ENCODE measurements at regions not wholly inside any gene's neighbourhood (a gene's known extent, or its start where the extent isn't known, plus 50 kb on each side); places are given as distances from the start of the nearest gene placed in this dataset.

DNA sequence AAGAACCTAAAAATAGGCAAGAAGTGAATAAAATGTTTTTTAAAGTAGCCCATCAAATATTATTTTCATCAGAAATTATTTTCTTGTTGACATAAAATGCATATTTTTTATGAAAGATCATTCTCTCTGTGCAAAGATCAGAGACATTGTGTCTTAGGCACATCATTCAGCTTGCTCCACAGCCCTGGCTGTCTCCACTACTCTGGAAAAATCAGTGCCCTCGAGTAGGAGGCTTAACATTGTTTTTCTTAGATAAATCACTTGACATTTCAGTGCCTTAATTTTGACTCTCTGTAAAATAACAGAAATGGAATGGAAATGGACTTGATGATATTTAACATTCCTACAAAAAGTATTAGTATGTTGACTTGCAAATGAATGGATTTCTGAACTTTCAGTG is 77.9 kb downstream of the FAT4 start:
- Histone ChIP-seq H3K4me1 (ENCODE audit: control insufficient read depth in 2 of 2, insufficient read depth in 2 of 2, low read length in 2 of 2) (no peaks in the 10 kb centered on the region), H3K27ac (ENCODE audit: low read depth in 2 of 2, low read length in 2 of 2) (no peak overlapping the region)

DNA sequence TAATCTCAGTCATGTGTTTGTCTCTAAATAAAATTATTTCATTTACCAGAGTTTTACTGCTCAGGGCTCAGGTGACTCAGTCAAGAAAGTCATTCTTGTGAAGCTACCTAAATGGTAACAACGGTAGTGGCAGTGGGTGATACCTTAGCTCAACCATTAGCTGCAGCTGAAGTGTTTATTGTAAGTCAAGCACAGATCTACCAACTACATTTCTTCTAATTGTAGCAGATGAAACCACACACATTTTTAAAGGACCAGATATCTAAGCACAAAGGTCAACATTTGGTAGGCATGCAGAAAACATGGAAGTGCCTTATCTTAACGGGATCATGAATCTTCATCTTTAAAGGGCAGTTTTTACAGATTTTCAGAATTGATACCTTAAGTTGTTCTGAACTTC is 79.1 kb downstream of the FAT4 start:
- Histone ChIP-seq H3K9me3 (ENCODE audit: control insufficient read depth in 2 of 2, low read length in 2 of 2) (no peaks in the 10 kb centered on the region), H3K27ac (ENCODE audit: low read depth in 2 of 2, low read length in 2 of 2) (no peak overlapping the region), H3K27me3 (ENCODE audit: control insufficient read depth in 2 of 2, insufficient read depth in 2 of 2, low read length in 2 of 2) (no peaks in the 10 kb centered on the region), H3K9ac (ENCODE audit: low read depth in 1 of 2, low read length in 2 of 2) (no peak overlapping the region), H3K4me3 (ENCODE audit: low read length in 2 of 2) (no peak overlapping the region), H3K36me3 (ENCODE audit: control insufficient read depth in 2 of 2, insufficient read depth in 2 of 2, low read length in 2 of 2) (no peaks in the 10 kb centered on the region), H3K4me1 (ENCODE audit: control insufficient read depth in 2 of 2, insufficient read depth in 2 of 2, low read length in 2 of 2) (no peaks in the 10 kb centered on the region)

More for the DNA sequence above, 77.9 kb downstream of the FAT4 start:
- Histone ChIP-seq H3K4me3 (ENCODE audit: low read length in 2 of 2) (no peak overlapping the region), H3K36me3 (ENCODE audit: control insufficient read depth in 2 of 2, insufficient read depth in 2 of 2, low read length in 2 of 2) (no peaks in the 10 kb centered on the region), H3K27me3 (ENCODE audit: control insufficient read depth in 2 of 2, insufficient read depth in 2 of 2, low read length in 2 of 2) (no peaks in the 10 kb centered on the region), H3K9me3 (ENCODE audit: control insufficient read depth in 2 of 2, low read length in 2 of 2) (no peaks in the 10 kb centered on the region), H3K9ac (ENCODE audit: low read depth in 1 of 2, low read length in 2 of 2) (no peak overlapping the region)

DNA sequence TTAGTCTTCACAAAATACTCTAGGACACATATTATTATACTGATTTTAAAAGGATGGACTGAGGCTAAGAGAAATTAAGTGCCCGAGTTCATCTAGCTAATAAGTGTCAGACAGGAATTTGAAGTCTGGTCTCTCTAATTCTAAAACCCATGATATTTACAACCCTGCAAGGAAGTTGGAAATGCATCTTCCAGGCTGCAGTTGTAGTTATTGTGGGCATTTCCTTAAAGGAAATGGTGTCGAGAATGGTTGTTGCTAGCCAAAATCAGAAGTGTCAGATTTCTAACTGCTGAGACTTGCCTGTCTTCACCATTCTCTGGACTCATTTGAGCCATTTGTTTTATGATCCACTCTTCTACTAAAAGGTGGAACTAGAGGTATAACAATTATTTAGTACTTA is 82.5 kb downstream of the FAT4 start:
- no peaks in the 10 kb centered on the region for H3K36me3 ChIP-seq (ENCODE audit: control insufficient read depth in 2 of 2, insufficient read depth in 2 of 2, low read length in 2 of 2)
- no peak overlapping the region for H3K4me3 ChIP-seq (ENCODE audit: low read length in 2 of 2)
- H3K4me1 ChIP-seq (ENCODE audit: control insufficient read depth in 2 of 2, insufficient read depth in 2 of 2, low read length in 2 of 2), result no peaks in the 10 kb centered on the region
- H3K9ac ChIP-seq (ENCODE audit: low read depth in 1 of 2, low read length in 2 of 2), result no peak overlapping the region
- no peaks in the 10 kb centered on the region for H3K9me3 ChIP-seq (ENCODE audit: control insufficient read depth in 2 of 2, low read length in 2 of 2)
- no peak overlapping the region for H3K27ac ChIP-seq (ENCODE audit: low read depth in 2 of 2, low read length in 2 of 2)
- no peaks in the 10 kb centered on the region for H3K27me3 ChIP-seq (ENCODE audit: control insufficient read depth in 2 of 2, insufficient read depth in 2 of 2, low read length in 2 of 2)

- H3K9ac ChIP-seq (ENCODE audit: low read depth in 1 of 2, low read length in 2 of 2), result no peak overlapping the region
- no peaks in the 10 kb centered on the region for H3K9me3 ChIP-seq (ENCODE audit: control insufficient read depth in 2 of 2, low read length in 2 of 2)
- no peaks in the 10 kb centered on the region for H3K4me1 ChIP-seq (ENCODE audit: control insufficient read depth in 2 of 2, insufficient read depth in 2 of 2, low read length in 2 of 2)
- H3K27ac ChIP-seq (ENCODE audit: low read depth in 2 of 2, low read length in 2 of 2), result no peak overlapping the region
- H3K4me3 ChIP-seq (ENCODE audit: low read length in 2 of 2), result no peak overlapping the region
- H3K27me3 ChIP-seq (ENCODE audit: control insufficient read depth in 2 of 2, insufficient read depth in 2 of 2, low read length in 2 of 2), result no peaks in the 10 kb centered on the region
- no peaks in the 10 kb centered on the region for H3K36me3 ChIP-seq (ENCODE audit: control insufficient read depth in 2 of 2, insufficient read depth in 2 of 2, low read length in 2 of 2)
These were observed 83.7 kb downstream of the FAT4 start for GRCh38 chr4:125398263-125399002.

DNA sequence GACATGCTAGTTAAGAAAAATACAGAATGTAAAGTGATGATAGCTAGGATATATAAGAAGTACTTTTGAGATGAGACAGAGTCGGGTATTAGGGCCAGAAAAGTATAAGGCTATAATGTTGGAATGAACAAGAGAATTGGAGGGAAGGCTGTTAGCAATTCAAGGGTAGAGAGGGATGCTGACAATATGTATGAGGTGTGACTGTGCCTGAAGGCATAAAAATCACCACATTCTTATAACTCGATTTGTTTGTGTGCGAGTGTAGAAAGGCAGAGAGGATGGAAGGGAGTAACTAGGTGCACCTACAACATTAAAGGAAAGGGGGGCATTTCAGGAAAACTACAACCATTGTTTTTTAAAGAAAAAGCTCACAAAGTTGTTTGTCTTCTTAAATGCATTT is 86.0 kb downstream of the FAT4 start:
- Histone ChIP-seq H3K27ac (ENCODE audit: low read depth in 2 of 2, low read length in 2 of 2) (no peak overlapping the region), H3K36me3 (ENCODE audit: control insufficient read depth in 2 of 2, insufficient read depth in 2 of 2, low read length in 2 of 2) (no peaks in the 10 kb centered on the region), H3K27me3 (ENCODE audit: control insufficient read depth in 2 of 2, insufficient read depth in 2 of 2, low read length in 2 of 2) (no peaks in the 10 kb centered on the region), H3K9me3 (ENCODE audit: control insufficient read depth in 2 of 2, low read length in 2 of 2) (no peaks in the 10 kb centered on the region), H3K9ac (ENCODE audit: low read depth in 1 of 2, low read length in 2 of 2) (no peak overlapping the region), H3K4me1 (ENCODE audit: control insufficient read depth in 2 of 2, insufficient read depth in 2 of 2, low read length in 2 of 2) (no peaks in the 10 kb centered on the region), H3K4me3 (ENCODE audit: low read length in 2 of 2) (no peak overlapping the region)

GRCh38 chr4:125401784-125402183 is 87.0 kb downstream of the FAT4 start:
- H3K4me3 ChIP-seq (ENCODE audit: low read length in 2 of 2), result no peak overlapping the region
- H3K9ac ChIP-seq (ENCODE audit: low read depth in 1 of 2, low read length in 2 of 2), result no peak overlapping the region
- no peaks in the 10 kb centered on the region for H3K27me3 ChIP-seq (ENCODE audit: control insufficient read depth in 2 of 2, insufficient read depth in 2 of 2, low read length in 2 of 2)
- no peak overlapping the region for H3K27ac ChIP-seq (ENCODE audit: low read depth in 2 of 2, low read length in 2 of 2)
- H3K36me3 ChIP-seq (ENCODE audit: control insufficient read depth in 2 of 2, insufficient read depth in 2 of 2, low read length in 2 of 2), result no peaks in the 10 kb centered on the region
- H3K4me1 ChIP-seq (ENCODE audit: control insufficient read depth in 2 of 2, insufficient read depth in 2 of 2, low read length in 2 of 2), result no peaks in the 10 kb centered on the region
- H3K9me3 ChIP-seq (ENCODE audit: control insufficient read depth in 2 of 2, low read length in 2 of 2), result no peaks in the 10 kb centered on the region

GRCh38 chr4:125420526-125420925 is 105.8 kb downstream of the FAT4 start:
- Histone ChIP-seq H3K36me3 (ENCODE audit: control insufficient read depth in 2 of 2, insufficient read depth in 2 of 2, low read length in 2 of 2) (no peaks in the 10 kb centered on the region), H3K9ac (ENCODE audit: low read depth in 1 of 2, low read length in 2 of 2) (no peak overlapping the region), H3K27me3 (ENCODE audit: control insufficient read depth in 2 of 2, insufficient read depth in 2 of 2, low read length in 2 of 2) (no peaks in the 10 kb centered on the region), H3K4me1 (ENCODE audit: control insufficient read depth in 2 of 2, insufficient read depth in 2 of 2, low read length in 2 of 2) (no peaks in the 10 kb centered on the region), H3K4me3 (ENCODE audit: low read length in 2 of 2) (no peak overlapping the region), H3K9me3 (ENCODE audit: control insufficient read depth in 2 of 2, low read length in 2 of 2) (no peaks in the 10 kb centered on the region), H3K27ac (ENCODE audit: low read depth in 2 of 2, low read length in 2 of 2) (no peak overlapping the region)

DNA sequence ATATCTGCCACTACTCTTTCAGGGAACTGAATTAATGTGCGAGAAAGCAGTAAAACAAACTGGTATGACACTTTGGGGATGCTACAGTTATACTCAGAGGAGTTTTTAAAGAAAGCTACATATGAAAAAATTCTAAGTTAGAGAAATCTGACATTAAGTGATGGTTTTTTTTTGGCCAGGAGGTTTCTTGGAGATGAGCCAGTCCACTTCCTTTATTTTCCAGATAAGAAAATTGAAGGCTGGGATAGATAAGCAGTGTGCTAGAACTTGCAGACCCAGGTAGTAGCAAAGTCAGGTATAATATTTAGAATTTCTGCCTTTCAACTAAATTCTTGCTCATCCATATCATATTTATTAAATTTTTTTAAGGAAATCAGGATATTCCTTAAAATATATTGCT is 106.8 kb downstream of the FAT4 start:
- Histone ChIP-seq H3K27me3 (ENCODE audit: control insufficient read depth in 2 of 2, insufficient read depth in 2 of 2, low read length in 2 of 2) (no peaks in the 10 kb centered on the region), H3K9me3 (ENCODE audit: control insufficient read depth in 2 of 2, low read length in 2 of 2) (no peaks in the 10 kb centered on the region), H3K4me1 (ENCODE audit: control insufficient read depth in 2 of 2, insufficient read depth in 2 of 2, low read length in 2 of 2) (no peaks in the 10 kb centered on the region), H3K27ac (ENCODE audit: low read depth in 2 of 2, low read length in 2 of 2) (no peak overlapping the region), H3K9ac (ENCODE audit: low read depth in 1 of 2, low read length in 2 of 2) (no peak overlapping the region), H3K36me3 (ENCODE audit: control insufficient read depth in 2 of 2, insufficient read depth in 2 of 2, low read length in 2 of 2) (no peaks in the 10 kb centered on the region), H3K4me3 (ENCODE audit: low read length in 2 of 2) (no peak overlapping the region)

- Histone ChIP-seq H3K4me1 (ENCODE audit: control insufficient read depth in 2 of 2, insufficient read depth in 2 of 2, low read length in 2 of 2) (no peaks in the 10 kb centered on the region), H3K9me3 (ENCODE audit: control insufficient read depth in 2 of 2, low read length in 2 of 2) (no peaks in the 10 kb centered on the region), H3K9ac (ENCODE audit: low read depth in 1 of 2, low read length in 2 of 2) (no peak overlapping the region), H3K27ac (ENCODE audit: low read depth in 2 of 2, low read length in 2 of 2) (no peak overlapping the region), H3K27me3 (ENCODE audit: control insufficient read depth in 2 of 2, insufficient read depth in 2 of 2, low read length in 2 of 2) (no peaks in the 10 kb centered on the region), H3K36me3 (ENCODE audit: control insufficient read depth in 2 of 2, insufficient read depth in 2 of 2, low read length in 2 of 2) (no peaks in the 10 kb centered on the region), H3K4me3 (ENCODE audit: low read length in 2 of 2) (no peak overlapping the region)
These were observed 108.4 kb downstream of the FAT4 start for GRCh38 chr4:125423124-125423523.

- no peaks in the 10 kb centered on the region for H3K9me3 ChIP-seq (ENCODE audit: control insufficient read depth in 2 of 2, low read length in 2 of 2)
- H3K4me1 ChIP-seq (ENCODE audit: control insufficient read depth in 2 of 2, insufficient read depth in 2 of 2, low read length in 2 of 2), result no peaks in the 10 kb centered on the region
- H3K9ac ChIP-seq (ENCODE audit: low read depth in 1 of 2, low read length in 2 of 2), result no peak overlapping the region
- H3K27me3 ChIP-seq (ENCODE audit: control insufficient read depth in 2 of 2, insufficient read depth in 2 of 2, low read length in 2 of 2), result no peaks in the 10 kb centered on the region
- no peaks in the 10 kb centered on the region for H3K36me3 ChIP-seq (ENCODE audit: control insufficient read depth in 2 of 2, insufficient read depth in 2 of 2, low read length in 2 of 2)
- no peak overlapping the region for H3K27ac ChIP-seq (ENCODE audit: low read depth in 2 of 2, low read length in 2 of 2)
- no peak overlapping the region for H3K4me3 ChIP-seq (ENCODE audit: low read length in 2 of 2)
These were observed 114.1 kb downstream of the FAT4 start for GRCh38 chr4:125428832-125429231.

DNA sequence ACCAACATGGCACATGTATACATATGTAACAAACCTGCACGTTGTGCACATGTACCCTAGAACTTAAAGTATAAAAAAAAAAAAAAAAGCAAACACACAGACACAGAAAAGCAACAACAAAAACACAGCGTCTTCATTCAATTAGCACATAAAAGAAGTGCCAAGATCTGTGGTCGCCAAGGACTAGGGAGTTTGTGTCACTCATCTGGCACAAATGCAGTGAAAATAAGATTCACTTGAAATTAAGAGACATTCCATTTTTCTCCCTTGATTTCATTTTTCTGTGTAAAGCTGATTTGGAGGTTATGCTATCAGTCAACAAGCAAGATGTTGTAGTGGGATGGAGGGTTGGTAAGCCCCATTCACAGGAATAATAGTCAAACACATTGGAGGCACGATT is 115.3 kb downstream of the FAT4 start:
- H3K9ac ChIP-seq (ENCODE audit: low read depth in 1 of 2, low read length in 2 of 2), result no peak overlapping the region
- H3K4me1 ChIP-seq (ENCODE audit: control insufficient read depth in 2 of 2, insufficient read depth in 2 of 2, low read length in 2 of 2), result no peaks in the 10 kb centered on the region
- no peak overlapping the region for H3K4me3 ChIP-seq (ENCODE audit: low read length in 2 of 2)
- H3K27me3 ChIP-seq (ENCODE audit: control insufficient read depth in 2 of 2, insufficient read depth in 2 of 2, low read length in 2 of 2), result no peaks in the 10 kb centered on the region
- H3K36me3 ChIP-seq (ENCODE audit: control insufficient read depth in 2 of 2, insufficient read depth in 2 of 2, low read length in 2 of 2), result no peaks in the 10 kb centered on the region
- no peak overlapping the region for H3K27ac ChIP-seq (ENCODE audit: low read depth in 2 of 2, low read length in 2 of 2)
- H3K9me3 ChIP-seq (ENCODE audit: control insufficient read depth in 2 of 2, low read length in 2 of 2), result no peaks in the 10 kb centered on the region

Measured in mucosa of rectum (tissue), 2 donors.